ENCODE measurements at regions not wholly inside any gene's neighbourhood (a gene's known extent, or its start where the extent isn't known, plus 50 kb on each side); places are given as distances from the start of the nearest gene placed in this dataset.

DNA sequence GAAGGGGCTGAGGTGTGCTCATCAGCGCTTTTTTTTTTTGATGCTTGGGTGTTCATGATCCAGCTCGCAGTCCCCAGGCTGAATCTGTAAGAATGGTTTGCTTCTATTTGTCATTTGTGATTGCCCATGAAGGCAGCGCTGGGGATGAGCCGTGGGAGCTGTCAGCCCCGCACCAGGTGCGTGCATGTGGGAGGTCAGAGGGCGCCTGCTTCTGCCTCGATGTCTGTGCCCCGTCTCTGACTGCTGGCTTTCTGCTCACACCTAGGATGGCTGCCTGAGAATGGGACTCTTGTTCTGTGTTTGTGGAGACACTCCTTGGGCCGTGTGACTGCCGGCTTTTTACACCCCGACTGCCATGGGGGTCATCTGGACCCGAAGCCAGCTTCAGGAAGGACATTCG lies 141.2 kb upstream of the RTL1 start:
- TF ChIP-seq, protein P1, sequence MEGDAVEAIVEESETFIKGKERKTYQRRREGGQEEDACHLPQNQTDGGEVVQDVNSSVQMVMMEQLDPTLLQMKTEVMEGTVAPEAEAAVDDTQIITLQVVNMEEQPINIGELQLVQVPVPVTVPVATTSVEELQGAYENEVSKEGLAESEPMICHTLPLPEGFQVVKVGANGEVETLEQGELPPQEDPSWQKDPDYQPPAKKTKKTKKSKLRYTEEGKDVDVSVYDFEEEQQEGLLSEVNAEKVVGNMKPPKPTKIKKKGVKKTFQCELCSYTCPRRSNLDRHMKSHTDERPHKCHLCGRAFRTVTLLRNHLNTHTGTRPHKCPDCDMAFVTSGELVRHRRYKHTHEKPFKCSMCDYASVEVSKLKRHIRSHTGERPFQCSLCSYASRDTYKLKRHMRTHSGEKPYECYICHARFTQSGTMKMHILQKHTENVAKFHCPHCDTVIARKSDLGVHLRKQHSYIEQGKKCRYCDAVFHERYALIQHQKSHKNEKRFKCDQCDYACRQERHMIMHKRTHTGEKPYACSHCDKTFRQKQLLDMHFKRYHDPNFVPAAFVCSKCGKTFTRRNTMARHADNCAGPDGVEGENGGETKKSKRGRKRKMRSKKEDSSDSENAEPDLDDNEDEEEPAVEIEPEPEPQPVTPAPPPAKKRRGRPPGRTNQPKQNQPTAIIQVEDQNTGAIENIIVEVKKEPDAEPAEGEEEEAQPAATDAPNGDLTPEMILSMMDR (IDR thresholded peaks at IDR 0.05; ENCODE audit: low read depth, low read length): no peak
- Histone ChIP-seq H3K36me3 (peaks cover 98% of the 10 kb centered on the region), H3K4me3 (ENCODE audit: low read depth, low read length) (no peak overlapping the region), H3K4me1 (no peaks in the 10 kb centered on the region), H3K9me3 (no peaks in the 10 kb centered on the region), H3K27me3 (no peaks in the 10 kb centered on the region)
- no peak for DNase-seq

DNA sequence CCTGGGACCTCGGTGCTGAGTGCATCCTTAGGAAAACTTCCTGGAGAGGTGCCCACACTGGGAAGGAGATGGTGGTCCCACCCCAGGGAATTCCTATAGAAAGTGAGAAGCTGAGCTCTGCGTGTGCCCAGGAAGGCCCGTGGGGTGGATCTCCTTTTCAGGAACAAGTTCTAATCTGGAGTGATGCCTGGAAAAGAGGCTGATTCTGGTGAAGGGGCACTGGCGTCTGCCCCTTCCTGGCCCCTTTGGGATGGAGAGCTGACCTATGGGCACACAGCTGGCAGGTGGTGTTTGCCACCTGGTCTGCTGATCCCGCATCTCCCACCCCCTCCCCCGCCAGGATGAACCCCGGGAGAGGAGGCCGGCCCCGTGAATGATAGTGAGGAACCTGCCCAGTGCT lies 142.0 kb upstream of the RTL1 start:
- Histone ChIP-seq H3K9me3 (no peaks in the 10 kb centered on the region), H3K36me3 (peaks cover 98% of the 10 kb centered on the region), H3K27me3 (no peaks in the 10 kb centered on the region), H3K4me3 (ENCODE audit: low read depth, low read length) (no peak overlapping the region), H3K4me1 (no peaks in the 10 kb centered on the region)
- TF ChIP-seq, protein P1 (IDR thresholded peaks at IDR 0.05; ENCODE audit: low read depth, low read length): no peak
- DNase-seq: no peak

DNA sequence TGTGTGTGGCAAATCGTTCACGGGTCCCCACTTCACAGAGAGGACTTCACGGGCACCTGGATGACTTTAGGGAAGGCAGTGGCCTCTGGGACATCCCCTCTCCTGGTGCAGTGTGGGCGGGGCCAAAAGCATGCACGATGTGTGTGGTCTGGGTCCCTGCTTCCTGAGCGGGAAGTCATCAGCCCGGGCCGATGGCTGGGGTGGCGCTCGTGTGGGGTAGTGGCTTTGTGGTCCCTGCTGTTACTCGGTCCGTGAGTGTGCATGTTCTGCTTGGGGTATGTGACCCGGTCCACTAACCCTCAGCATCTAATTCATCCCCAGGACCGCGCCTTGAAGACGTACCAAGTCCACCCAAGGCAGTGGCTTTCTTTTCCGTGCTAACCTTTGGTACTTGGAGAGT lies 142.5 kb upstream of the RTL1 start:
- no peak for DNase-seq
- Histone ChIP-seq H3K36me3 (peaks cover 98% of the 10 kb centered on the region), H3K4me3 (ENCODE audit: low read depth, low read length) (no peak overlapping the region), H3K4me1 (no peaks in the 10 kb centered on the region), H3K27me3 (no peaks in the 10 kb centered on the region), H3K9me3 (no peaks in the 10 kb centered on the region)
- TF ChIP-seq, protein P1 (IDR thresholded peaks at IDR 0.05; ENCODE audit: low read depth, low read length): no peak

DNA sequence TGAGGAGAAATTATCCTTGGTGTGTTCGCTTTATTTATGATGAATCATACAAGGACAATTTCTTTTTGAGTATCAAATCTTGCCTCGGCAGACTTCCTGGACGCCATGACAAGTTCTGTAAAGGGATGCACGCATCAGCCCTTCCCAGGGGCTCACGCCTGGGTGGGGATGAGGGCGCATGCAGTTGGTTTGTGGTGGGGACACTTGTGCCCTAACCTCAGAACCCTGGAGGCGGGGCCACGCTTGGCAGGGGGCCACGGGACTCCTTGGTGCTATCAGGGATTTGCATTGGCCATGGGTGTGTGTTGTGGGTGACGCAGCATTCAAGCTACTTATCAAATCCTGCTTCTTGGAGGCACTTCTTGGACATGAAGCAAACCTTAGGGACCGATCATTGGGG lies 143.8 kb upstream of the RTL1 start:
- TF ChIP-seq, protein P1 (IDR thresholded peaks at IDR 0.05; ENCODE audit: low read depth, low read length): no peak
- no peaks in the 10 kb centered on the region for H3K27me3 ChIP-seq
- no peaks in the 10 kb centered on the region for H3K9me3 ChIP-seq
- peaks cover 98% of the 10 kb centered on the region for H3K36me3 ChIP-seq
- no peak overlapping the region for H3K4me3 ChIP-seq (ENCODE audit: low read depth, low read length)
- DNase-seq: no peak
- no peaks in the 10 kb centered on the region for H3K4me1 ChIP-seq

DNA sequence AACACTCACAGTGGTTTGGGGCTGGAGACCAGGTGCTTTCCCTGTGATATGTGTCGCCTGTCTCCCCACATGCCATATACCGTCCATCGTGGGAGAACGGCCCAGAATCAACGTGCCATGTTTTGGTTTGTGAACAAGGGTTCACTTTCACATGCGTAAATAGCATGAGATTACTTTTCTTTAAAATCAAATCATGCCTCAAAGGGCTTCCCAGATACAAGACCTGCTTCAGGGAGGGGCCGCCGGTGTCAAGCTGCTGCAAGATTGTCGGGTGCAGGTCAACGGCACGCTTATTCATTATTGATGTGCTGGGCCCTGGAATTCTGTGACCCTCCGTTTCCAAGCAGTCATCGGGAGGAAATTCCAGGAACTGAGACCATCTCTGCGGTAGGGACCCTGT lies 145.2 kb upstream of the RTL1 start:
- TF ChIP-seq, protein P1 (IDR thresholded peaks at IDR 0.05; ENCODE audit: low read depth, low read length): no peak
- Histone ChIP-seq H3K4me1 (no peaks in the 10 kb centered on the region), H3K9me3 (no peaks in the 10 kb centered on the region), H3K4me3 (ENCODE audit: low read depth, low read length) (no peak overlapping the region), H3K27me3 (no peaks in the 10 kb centered on the region), H3K36me3 (peaks cover 98% of the 10 kb centered on the region)
- DNase-seq: no peak

DNA sequence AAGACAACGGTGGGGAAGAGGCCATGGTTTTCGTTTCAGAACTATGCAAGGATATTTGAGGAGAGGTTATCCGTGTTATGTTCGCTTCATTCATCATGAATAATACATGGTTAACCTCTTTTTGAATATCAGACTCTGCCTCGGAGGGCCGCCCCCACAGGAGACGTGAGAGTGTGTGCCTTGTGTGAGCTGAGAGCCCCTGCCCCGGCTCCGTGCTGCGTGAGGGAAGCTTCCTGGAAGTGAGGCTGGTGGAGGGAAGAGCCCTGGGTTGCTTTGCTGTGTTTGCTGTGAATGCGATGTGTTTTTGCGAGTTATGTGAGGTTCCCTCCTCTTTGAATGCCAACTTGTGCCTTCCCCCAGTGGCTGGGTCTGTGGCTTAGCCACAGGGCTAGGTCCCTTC lies 146.0 kb upstream of the RTL1 start:
- H3K9me3 ChIP-seq: no peaks in the 10 kb centered on the region
- no peaks in the 10 kb centered on the region for H3K27me3 ChIP-seq
- H3K36me3 ChIP-seq: peaks cover 99% of the 10 kb centered on the region

More for the DNA sequence above, 146.0 kb upstream of the RTL1 start:
- TF ChIP-seq, protein P1 (IDR thresholded peaks at IDR 0.05; ENCODE audit: low read depth, low read length): no peak
- no peak overlapping the region for H3K4me3 ChIP-seq (ENCODE audit: low read depth, low read length)
- no peak for DNase-seq
- H3K4me1 ChIP-seq: no peaks in the 10 kb centered on the region

Data from BE2C (cell line).